SH-SY5Y (cell line): ENCODE measurements at regions not wholly inside any gene's neighbourhood (a gene's known extent, or its start where the extent isn't known, plus 50 kb on each side); places are given as distances from the start of the nearest gene placed in this dataset.

Source experiments
- GATA2 ChIP-seq: IDR thresholded peaks from 2 replicates; pipeline ENCODE4 v1.6.1; 2011; ENCODE audit warnings: mild to moderate bottlenecking, low read depth, low read length
- GATA3 ChIP-seq: IDR thresholded peaks from 2 replicates; pipeline ENCODE4 v1.6.1; 2011; ENCODE audit warnings: low read depth, mild to moderate bottlenecking, low read length, moderate library complexity

- TF ChIP-seq GATA3, result no peak
- TF ChIP-seq GATA2, result no peak
Measured at GRCh38 chr6:115691433-115691832, 369.3 kb downstream of the FRK start.
